Urinary bladder (tissue), 3 donors: ENCODE measurements at regions not wholly inside any gene's neighbourhood (a gene's known extent, or its start where the extent isn't known, plus 50 kb on each side); places are given as distances from the start of the nearest gene placed in this dataset.

Source experiments
- DNase-seq: peaks from one replicate; pipeline ENCODE4 v3.0.0-alpha.2; 2015; ENCODE audit errors: extremely low spot score
- H3K27ac ChIP-seq: one replicate; pipeline ENCODE4 v1.5.1; 2013; ENCODE audit warnings: low read depth, mild to moderate bottlenecking, moderate library complexity
- H3K36me3 ChIP-seq: one replicate; pipeline ENCODE4 v1.6.1; 2013; ENCODE audit warnings: mild to moderate bottlenecking, moderate library complexity; ENCODE audit not compliant: insufficient read depth
- H3K4me1 ChIP-seq: one replicate; pipeline ENCODE4 v1.6.1; 2013; ENCODE audit warnings: mild to moderate bottlenecking, moderate library complexity; ENCODE audit not compliant: insufficient read depth
- H3K4me3 ChIP-seq: one replicate; pipeline ENCODE4 v1.5.1; 2013; ENCODE audit warnings: low read depth, low read length
- WGBS: extraction: QIAGEN DNeasy Blood & Tissue Kit; methylation state at CpG from one replicate; pipeline ENCODE4 v1.1.7; 2013; 5-methylcytosine and 5-hydroxymethylcytosine counted together
- donor health status: healthy with polysubstance abuse.
- donor health status: healthy.

- Histone ChIP-seq H3K36me3 (no peaks in the 10 kb centered on the region), H3K4me3 (no peak overlapping the region), H3K27ac (no peak overlapping the region), H3K4me1 (no peaks in the 10 kb centered on the region)
- WGBS, result 83% methylated on average over 6 of the region's 6 CpGs
- no peak for DNase-seq
Observed at GRCh38 chr13:31853643-31854326, 114.5 kb downstream of the RXFP2 start.

- Histone ChIP-seq H3K27ac (no peak overlapping the region), H3K4me1 (no peaks in the 10 kb centered on the region), H3K36me3 (no peaks in the 10 kb centered on the region), H3K4me3 (no peak overlapping the region)
- WGBS, result 57% methylated on average over 5 of the region's 5 CpGs
- DNase-seq, result no peak
Observed at GRCh38 chr13:31859571-31859970, 120.2 kb downstream of the RXFP2 start.

- Histone ChIP-seq H3K27ac (no peak overlapping the region), H3K4me3 (no peak overlapping the region), H3K4me1 (no peaks in the 10 kb centered on the region), H3K36me3 (no peaks in the 10 kb centered on the region)
- no peak for DNase-seq
- WGBS, result 63% methylated on average over 5 of the region's 5 CpGs
Observed at GRCh38 chr13:31860002-31860401, 120.7 kb downstream of the RXFP2 start.

GRCh38 chr13:31862828-31863227, 123.5 kb downstream of the RXFP2 start:
- Histone ChIP-seq H3K4me1 (no peaks in the 10 kb centered on the region), H3K36me3 (no peaks in the 10 kb centered on the region), H3K4me3 (no peak overlapping the region), H3K27ac (no peak overlapping the region)
- WGBS, result 70% methylated on average over 3 of the region's 3 CpGs
- no peak for DNase-seq

GRCh38 chr13:31864307-31864706, 125.0 kb downstream of the RXFP2 start:
- no peaks in the 10 kb centered on the region for H3K4me1 ChIP-seq
- no peaks in the 10 kb centered on the region for H3K36me3 ChIP-seq
- whole genome bisulfite sequencing, result 91% methylated on average over 2 of the region's 2 CpGs
- H3K4me3 ChIP-seq, result no peak overlapping the region
- no peak overlapping the region for H3K27ac ChIP-seq
- DNase-seq, result no peak

GRCh38 chr13:31866099-31866498, 126.8 kb downstream of the RXFP2 start:
- H3K4me1 ChIP-seq, result no peaks in the 10 kb centered on the region
- no peak overlapping the region for H3K27ac ChIP-seq
- H3K4me3 ChIP-seq, result no peak overlapping the region
- H3K36me3 ChIP-seq, result no peaks in the 10 kb centered on the region
- no peak for DNase-seq

- DNase-seq, result no peak
- no peaks in the 10 kb centered on the region for H3K4me1 ChIP-seq
- no peaks in the 10 kb centered on the region for H3K36me3 ChIP-seq
- no peak overlapping the region for H3K4me3 ChIP-seq
- no peak overlapping the region for H3K27ac ChIP-seq
Observed at GRCh38 chr13:31867709-31868108, 128.4 kb downstream of the RXFP2 start.

- WGBS, result 86% methylated on average over 2 of the region's 2 CpGs
- H3K4me3 ChIP-seq, result no peak overlapping the region
- no peak overlapping the region for H3K27ac ChIP-seq
- DNase-seq, result no peak
- H3K4me1 ChIP-seq, result no peaks in the 10 kb centered on the region
- no peaks in the 10 kb centered on the region for H3K36me3 ChIP-seq
Observed at GRCh38 chr13:31869582-31869981, 130.3 kb downstream of the RXFP2 start.

GRCh38 chr13:31870511-31870910, 131.2 kb downstream of the RXFP2 start:
- Histone ChIP-seq H3K36me3 (no peaks in the 10 kb centered on the region), H3K27ac (no peak overlapping the region), H3K4me3 (no peak overlapping the region), H3K4me1 (no peaks in the 10 kb centered on the region)
- WGBS, result 73% methylated on average over 2 of the region's 2 CpGs
- no peak for DNase-seq

- DNase-seq, result no peak
- Histone ChIP-seq H3K4me1 (no peaks in the 10 kb centered on the region), H3K36me3 (no peaks in the 10 kb centered on the region), H3K27ac (no peak overlapping the region), H3K4me3 (no peak overlapping the region)
- 75% methylated on average over 2 of the region's 2 CpGs for WGBS
Observed at GRCh38 chr13:31873145-31873544, 133.8 kb downstream of the RXFP2 start.

GRCh38 chr13:31875134-31875533, 135.8 kb downstream of the RXFP2 start:
- no peak overlapping the region for H3K27ac ChIP-seq
- 75% methylated on average over 3 of the region's 3 CpGs for WGBS
- DNase-seq, result no peak
- no peaks in the 10 kb centered on the region for H3K4me1 ChIP-seq
- no peaks in the 10 kb centered on the region for H3K36me3 ChIP-seq
- no peak overlapping the region for H3K4me3 ChIP-seq

- H3K4me1 ChIP-seq, result no peaks in the 10 kb centered on the region
- no peak for DNase-seq
- no peak overlapping the region for H3K27ac ChIP-seq
- H3K36me3 ChIP-seq, result no peaks in the 10 kb centered on the region
- 83% methylated on average over 1 of the region's 1 CpG for WGBS
- no peak overlapping the region for H3K4me3 ChIP-seq
Observed at GRCh38 chr13:31878052-31878451, 138.7 kb downstream of the RXFP2 start.

- Histone ChIP-seq H3K27ac (no peak overlapping the region), H3K4me1 (no peaks in the 10 kb centered on the region), H3K36me3 (no peaks in the 10 kb centered on the region), H3K4me3 (no peak overlapping the region)
- DNase-seq, result no peak
- WGBS, result 97% methylated on average over 1 of the region's 1 CpG
Observed at GRCh38 chr13:31878495-31878894, 139.2 kb downstream of the RXFP2 start.

- DNase-seq, result no peak
- H3K36me3 ChIP-seq, result no peaks in the 10 kb centered on the region
- WGBS, result 65% methylated on average over 2 of the region's 2 CpGs
- H3K27ac ChIP-seq, result no peak overlapping the region
- H3K4me3 ChIP-seq, result no peak overlapping the region
- H3K4me1 ChIP-seq, result no peaks in the 10 kb centered on the region
Observed at GRCh38 chr13:31878955-31879354, 139.6 kb downstream of the RXFP2 start.
